HG02840 (cell line): ENCODE measurements at regions not wholly inside any gene's neighbourhood (a gene's known extent, or its start where the extent isn't known, plus 50 kb on each side); places are given as distances from the start of the nearest gene placed in this dataset.
"Not testable (repeated sequence)": the region's sequence is repeated elsewhere in the genome, so short reads cannot be mapped to it uniquely, and the experiment has no call there.

ENCODE experiments used
- ATAC-seq: cut with Tn5 transposase; IDR thresholded peaks from one replicate; pipeline ENCODE4 v1.9.1; 2021; ENCODE audit warnings: mild to moderate bottlenecking, moderate library complexity, moderate number of reproducible peaks; ENCODE audit not compliant: unreplicated experiment, low FRiP score

DNA sequence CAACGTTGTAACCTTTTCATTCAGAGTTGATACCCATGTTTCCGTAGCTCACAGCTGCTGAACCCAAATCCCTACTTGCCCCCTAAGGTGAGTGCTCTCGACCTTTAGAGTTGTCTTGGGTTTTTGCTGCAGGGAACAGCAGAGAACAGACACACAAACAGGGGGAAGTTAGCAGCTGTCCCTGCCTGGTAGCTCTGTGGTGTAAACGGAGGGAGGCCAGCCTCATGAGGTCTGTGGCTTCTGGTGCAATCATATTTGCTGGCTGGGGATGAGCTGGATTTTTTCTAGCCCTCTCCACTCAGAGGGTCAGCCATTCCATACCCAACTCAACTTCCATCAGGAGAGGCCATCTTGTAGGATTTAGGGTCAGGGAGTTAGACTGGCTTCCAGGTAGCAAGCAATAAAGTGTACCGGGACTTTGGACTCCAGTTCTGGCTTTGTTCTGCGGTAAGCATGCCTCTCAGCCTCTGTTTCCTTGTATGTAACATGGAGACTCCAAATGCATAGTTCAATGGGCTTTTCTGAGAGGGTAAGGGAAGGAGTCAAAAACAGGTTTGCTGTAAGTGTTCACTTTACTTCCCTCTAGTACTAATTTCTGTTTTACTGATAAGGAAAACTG lies 218.9 kb downstream of the MID1IP1 start:
- no peak for ATAC-seq

DNA sequence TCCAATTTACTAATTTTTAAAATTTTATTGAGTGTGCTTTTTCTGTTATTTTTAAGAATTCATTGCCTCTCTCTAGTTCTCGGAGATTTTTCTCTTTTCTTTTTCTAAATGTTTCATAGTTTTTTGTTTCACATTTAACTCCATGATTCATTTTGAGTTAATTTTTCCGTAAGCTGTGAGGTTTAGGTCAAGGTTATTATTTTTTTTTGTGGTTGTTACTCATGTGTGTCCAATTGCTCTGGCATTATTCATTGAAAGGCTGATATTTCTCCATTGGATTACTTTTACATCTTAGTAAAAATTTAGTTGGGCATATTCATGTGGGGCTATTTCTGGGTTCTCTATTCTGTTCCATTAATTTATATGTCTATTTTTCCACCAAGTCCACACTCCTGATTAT lies 220.8 kb downstream of the MID1IP1 start:
- ATAC-seq, result no peak

DNA sequence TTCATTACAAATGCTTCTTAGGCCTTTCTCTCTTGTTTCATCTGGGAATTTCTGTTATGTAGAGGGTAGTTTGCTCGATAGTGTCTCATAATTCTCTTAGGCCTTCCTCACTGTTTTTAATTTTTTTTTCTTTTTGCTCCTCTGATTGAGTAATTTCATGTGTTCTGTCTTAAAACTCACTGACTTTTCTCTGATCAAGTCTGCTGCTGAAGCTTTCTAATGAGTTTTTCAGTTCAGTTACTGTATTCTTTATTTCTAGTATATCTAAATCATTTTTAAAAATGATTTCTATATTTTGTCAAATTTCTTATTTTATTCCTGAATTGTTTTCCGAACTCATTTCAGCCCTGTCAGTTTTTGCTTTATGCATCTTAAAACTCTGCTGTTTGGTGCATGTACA lies 228.0 kb downstream of the MID1IP1 start:
- no peak for ATAC-seq

DNA sequence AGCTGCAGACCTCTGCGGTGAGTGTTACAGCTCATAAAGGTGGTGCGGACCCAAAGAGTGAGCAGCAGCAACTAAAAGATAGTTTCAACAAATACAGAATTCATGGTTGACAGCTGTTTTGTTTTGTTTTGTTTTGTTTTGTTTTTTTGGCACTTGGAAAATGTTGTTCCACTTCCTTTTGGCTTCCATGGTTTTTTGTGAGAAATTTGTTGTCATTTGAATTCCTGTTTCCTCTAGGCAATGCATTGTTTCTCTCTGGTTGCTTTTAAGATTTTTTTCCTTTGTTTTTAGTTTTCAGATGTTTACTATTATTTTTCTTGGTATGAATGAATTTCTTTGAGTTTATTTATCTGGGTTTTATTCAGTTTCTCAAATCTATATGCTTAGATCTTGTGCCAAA lies 229.4 kb downstream of the MID1IP1 start:
- ATAC-seq, result no peak

DNA sequence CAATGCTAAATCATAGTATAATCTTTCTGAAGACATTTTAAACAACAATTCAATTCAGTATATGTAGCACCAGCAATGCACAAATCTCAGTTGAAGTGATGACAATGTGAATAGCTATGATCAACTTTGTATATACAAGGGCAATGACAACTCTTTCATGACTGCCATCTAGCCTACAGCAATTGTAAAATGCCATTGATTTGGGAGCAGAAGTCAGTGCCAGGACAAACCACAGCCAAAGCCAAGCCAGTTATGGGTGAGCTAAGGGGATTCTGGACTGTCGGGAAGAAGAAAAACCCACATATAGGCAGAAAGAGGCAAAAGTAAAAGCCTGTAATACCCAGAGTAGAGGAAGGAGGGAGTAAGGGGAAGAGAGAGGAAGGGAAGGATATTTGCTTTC lies 238.6 kb downstream of the MID1IP1 start:
- ATAC-seq, result no peak

DNA sequence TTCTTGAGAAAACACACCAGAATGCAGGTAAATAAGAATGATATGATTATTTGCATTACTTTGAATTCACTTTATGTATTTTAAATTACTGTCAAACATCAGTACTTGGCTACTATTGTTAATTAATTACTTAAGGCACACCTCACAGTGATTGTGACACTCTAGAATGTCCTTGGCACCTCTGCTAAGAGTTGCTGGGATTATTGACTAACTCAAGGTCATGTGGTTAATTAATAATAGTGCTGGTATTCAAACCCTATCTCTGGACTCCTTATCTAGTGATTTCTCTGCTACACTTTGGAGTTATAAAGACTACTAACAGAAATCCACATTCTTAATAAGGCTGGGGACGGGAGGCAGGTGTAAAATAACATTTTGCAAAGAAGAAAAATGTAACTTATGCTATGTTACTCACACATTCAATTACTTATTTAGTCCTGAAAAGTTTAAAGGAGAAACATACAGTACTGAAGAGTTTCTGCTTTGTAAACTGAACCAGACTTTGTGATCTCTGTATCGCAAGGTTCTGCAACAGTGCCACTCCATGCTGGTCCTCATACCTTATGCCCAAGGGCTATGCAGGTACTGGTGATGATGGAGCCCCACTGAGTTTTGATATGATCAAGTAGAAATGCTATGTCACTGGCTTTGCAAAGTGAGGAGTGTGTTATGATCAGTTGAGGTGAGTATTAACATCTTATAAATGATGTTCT lies 242.7 kb downstream of the MID1IP1 start:
- ATAC-seq, result no peak

DNA sequence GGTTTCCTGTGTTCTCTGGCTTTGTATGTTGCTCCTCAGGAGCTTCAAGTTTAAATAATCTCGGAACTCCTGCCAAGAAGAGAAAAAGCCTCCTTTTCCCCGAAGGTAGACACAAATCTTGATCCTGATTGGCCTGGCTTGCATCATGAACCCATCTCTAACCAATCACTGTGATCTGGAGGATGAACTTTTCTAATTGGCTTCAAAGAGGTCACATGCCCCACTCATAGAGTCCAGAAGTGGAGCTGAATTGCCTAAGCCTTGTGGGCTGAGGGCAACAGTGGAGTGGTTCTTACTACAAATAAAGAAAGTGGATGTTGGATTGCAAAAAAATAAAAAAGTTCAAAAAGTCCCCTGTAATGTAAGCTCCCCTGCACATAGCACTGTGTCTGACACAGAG lies 245.9 kb downstream of the MID1IP1 start:
- no peak for ATAC-seq

DNA sequence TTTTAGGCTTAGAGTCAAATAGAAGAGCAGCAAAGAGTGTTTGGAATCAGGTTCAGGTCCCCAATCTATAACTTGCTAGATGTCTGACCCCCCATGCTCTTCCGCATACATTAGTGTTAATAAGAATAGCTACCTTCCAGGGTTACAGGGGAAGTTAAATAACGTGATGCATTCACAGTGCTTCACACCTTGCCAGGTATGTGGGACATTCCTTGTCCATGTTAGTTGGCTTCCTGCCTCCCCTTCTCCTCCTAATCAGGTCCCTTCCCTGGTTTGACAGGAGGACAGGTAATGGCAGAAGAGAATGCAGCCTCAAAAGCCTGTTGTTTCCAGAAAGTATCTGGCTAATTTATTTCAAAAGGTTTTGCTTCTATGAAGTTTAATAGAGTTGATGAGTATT lies 248.7 kb downstream of the MID1IP1 start:
- no peak for ATAC-seq

DNA sequence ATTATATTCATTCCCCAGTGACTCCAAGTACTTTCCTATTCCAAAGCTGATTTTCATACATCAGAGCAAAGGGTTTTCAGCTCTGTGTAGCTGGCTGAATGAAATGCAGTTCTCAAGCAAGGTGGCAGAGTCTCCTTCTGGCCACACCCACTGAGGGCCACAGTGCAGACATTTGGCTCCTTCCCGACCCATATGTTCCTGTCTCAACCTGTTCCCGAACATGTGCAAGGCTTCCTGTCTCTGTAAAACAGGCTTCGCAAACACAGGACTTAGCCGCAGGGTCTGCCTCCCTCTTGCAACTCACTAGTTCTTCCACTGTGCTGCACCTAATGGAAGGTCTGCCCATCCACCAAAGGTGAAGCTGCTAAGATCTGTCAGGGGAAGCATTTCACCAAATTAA lies 249.2 kb downstream of the MID1IP1 start:
- no peak for ATAC-seq

DNA sequence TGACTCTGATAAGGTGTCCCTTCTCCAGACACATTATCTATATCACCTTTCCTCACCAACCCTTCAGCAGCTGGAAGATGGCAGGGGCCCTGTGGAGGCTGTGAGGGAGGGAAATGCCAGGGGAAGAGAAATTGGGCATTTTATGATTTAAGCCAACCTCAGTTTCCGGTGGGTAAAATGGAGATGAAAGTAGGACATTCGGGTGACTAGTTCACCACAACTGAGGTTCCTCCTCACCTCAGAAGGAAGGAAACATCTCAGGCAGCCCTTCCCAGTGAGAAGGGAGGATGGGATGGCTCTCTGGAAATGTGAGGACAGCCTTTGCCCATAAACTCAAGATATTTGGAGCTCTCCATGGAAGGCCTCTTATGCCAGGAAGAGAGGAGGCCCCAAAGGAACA lies 251.5 kb downstream of the MID1IP1 start:
- no peak for ATAC-seq

DNA sequence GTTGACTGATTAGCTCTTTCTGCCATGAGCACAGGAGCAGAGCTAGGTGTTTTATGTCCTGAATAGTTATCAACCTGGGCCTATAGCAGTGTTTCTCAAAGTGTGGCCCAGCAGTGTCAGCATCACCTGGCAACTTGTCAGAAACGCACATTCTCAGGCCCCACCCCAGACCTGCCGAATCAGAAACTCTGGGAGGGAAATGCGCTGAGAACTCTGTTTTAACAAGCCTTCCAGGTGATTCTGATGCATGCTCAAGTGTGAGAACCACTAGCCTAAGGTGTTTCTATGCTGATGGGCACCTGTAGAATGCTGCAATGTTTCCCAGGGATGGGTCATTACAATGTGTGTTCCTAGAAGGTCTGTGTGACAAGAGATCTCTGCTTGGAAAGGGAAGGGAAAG lies 257.5 kb downstream of the MID1IP1 start:
- ATAC-seq, result no peak

DNA sequence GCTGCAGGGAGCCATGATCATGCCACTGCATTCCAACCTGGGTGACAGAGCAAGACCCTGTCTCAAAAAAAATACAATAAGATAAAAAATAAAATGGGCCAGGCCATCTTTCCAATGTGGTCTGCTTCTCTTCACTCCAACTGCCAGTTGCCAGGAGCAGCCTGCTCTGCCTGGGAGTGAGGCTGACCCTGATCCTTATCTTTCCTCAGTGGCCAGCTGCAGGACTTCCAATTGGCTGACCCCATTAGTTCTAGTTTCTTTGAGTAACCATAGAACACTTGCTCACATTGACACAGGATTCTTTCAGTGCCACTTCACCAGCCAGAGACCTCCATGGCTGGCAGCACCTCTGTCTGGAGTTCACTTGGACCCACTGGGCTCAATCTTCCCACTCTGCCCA lies 258.6 kb downstream of the MID1IP1 start:
- no peak for ATAC-seq

DNA sequence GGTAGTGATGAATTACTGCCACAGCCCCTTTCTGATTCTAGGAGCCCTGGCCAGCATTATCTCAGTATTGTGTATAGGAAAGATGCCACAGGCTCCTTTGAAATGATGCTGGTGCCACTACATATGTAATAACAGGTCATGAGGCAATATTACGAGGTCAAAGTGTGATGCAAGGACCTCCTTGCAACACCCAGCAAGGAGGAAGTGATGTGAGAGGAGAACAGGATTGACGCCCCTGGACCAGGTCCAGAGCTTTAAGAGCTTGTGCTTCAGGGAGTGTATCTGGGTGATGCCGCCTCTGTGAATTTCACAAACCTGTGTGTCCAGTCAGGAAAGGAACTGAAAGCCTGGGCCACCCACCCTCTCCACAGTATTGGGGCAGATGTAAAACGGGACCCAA lies 261.8 kb downstream of the MID1IP1 start:
- ATAC-seq, result no peak

DNA sequence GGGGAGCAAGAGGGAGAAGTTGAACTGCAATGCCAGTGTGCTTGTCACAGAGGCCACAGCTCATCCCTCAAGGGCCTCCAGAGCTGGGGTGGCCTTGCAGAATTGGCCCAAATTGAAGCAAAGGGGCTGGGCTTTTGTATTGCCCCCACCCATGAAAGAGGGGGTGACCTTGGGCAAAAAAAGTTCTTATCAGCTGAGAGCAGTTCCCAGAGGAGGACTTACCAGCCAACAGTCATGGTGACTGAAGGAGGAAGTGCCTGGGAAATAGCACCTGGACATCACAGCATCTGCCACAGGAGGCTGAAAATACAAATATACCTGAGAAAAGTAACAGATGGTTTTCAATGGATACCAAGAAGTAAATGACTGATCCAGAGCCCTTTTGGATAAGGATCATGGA lies 262.4 kb downstream of the MID1IP1 start:
- no peak for ATAC-seq

DNA sequence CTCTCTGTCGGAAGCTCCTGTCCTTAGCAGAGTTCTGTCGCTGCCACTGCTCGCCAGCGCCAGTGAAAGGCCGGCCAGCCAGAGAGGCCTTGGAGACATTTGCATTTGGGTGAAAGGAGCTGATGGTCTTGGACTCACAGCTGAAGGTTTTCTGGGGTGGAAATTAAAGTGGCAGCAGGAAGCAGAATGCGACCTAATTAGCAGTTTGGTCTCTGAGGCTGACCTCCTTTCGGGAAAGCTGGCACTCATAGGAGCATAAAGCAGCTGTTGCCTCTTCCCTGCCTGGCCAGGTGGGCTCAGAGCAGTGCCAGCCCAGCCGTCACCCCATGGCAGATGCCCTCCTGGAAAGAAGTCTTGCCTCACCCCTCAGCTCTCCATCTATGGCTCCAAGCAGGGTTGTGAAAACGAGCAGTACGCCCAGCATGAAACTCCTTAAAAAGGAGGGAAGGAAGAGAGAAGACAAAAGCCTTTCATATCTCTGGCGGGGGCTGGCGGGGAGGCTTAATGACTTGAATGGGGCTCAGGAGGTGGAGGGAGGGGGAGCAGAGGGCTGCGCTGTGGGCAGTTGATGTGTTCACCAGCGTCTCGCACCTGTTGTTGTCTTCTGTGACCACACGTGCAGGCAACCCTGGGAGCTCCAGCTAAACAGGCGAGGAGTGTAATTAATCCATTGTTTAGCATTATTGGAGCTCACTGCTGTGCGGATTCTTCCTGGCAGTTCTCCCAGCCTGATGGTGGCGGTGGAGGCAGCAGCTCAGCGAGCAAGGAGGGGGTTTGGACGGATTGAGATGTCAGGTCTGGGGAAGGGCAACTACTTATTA lies 264.0 kb downstream of the MID1IP1 start:
- no peak for ATAC-seq

DNA sequence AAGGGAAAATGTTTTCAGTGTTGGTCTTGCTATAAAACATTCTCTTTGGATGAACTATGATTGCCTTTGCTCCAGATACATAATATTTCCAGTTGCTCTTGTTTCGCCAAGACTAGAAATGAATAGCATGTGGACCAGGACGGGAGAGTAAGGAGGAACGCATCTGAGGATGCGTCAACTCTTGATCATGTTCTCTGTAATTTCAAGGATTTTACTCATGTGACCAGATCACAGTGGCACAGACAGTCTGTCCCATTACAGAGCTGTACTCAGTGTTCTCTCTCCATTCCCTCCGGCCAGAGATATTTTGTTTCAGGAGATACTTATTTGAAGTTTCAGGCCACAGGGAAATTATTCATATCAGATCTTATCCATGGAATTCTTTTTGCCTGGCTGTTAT lies 266.6 kb downstream of the MID1IP1 start:
- ATAC-seq, result no peak

DNA sequence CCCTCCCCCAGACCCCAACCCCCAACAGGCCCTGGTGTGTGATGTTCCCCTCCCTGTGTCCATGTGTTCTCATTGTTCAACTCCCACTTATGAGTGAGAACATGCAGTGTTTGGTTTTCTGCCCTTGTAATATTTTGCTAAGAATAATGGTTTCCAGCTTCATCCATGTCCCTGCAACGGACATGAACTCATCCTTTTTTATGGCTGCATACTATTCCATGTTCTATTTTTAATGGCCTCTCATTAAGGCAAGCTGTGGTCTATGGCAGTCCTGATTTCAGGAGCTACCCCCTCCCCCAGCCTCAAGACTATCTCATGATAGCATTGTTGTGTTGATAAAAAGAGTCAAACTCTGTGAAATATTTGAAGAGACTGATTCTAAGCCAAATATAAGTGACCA lies 267.4 kb downstream of the MID1IP1 start:
- not testable (repeated sequence) for ATAC-seq

DNA sequence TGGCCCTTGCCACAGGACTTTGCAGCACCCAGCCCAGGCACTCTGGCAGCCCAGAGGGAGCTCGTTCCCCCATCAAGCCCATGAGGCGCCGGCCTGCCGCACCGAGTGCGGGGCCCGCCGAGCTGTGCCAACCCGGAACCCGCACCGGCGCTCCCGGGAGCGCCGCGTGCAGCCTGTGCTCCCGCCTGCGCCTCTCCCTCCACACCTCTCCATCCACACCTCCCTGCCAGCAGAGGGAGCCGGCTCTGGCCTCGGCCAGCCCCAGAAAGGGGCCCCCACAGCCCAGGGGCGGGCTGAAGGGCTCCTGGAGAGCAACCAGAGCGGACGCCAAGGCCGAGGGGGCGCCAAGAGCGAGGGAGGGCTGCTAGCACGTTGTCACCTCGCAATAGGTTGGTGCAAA lies 268.8 kb downstream of the MID1IP1 start:
- ATAC-seq, result no peak

DNA sequence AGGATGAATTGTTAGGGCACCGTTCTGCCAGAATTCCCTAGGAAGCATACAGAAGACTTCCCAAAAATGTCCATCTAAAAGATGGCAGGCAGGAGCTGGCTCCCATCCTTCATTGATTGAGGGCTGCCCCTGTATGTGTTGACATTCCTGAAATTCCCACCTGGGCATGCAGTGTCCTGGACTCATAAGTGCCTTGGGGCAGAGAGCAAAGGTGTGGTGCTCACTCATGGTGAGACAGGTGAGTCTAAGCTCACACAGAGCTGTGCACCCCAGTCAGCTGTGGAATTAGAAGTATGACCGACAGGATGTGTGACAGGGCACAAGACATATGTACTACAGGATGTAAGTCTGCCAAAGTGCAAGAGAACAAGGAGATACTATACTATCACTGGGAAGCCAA lies 271.9 kb downstream of the MID1IP1 start:
- no peak for ATAC-seq

DNA sequence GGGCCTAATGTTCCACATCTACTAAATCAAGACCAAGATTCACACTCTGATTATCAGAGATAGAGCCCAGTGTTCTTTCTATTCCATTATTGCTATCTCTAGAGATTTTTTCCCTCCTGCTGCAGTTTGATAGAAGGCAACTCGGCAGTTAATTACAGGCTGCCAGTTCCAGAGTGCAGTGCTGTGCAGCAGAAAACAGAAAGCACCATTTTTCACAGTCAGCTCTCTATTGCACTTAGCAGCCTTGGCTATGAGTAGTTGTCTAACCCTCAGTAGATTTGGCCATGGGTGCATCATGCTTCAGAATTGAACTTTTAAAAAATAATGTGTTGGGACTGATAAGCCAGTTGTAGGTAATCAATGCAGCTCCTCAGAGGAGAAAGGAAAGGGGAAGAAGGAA lies 295.3 kb downstream of the MID1IP1 start:
- ATAC-seq, result no peak

DNA sequence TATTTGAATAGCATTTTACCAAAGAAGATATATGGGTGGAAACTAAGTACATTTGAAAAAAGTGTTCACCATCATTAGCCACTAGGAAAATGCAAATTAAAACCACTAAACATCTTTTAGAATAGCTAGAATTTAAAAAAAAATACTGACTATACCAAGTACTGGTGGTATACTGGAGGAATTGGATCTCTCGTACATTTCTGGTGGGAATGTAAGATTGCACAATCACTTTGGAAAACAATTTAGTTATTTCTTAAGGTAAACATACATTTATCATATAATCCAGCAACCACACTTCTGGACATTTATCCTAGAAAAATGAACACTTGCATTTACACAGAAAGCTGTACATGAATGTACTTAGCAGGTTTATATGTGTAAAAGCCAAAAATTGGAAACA lies 303.5 kb downstream of the MID1IP1 start:
- ATAC-seq, result no peak

DNA sequence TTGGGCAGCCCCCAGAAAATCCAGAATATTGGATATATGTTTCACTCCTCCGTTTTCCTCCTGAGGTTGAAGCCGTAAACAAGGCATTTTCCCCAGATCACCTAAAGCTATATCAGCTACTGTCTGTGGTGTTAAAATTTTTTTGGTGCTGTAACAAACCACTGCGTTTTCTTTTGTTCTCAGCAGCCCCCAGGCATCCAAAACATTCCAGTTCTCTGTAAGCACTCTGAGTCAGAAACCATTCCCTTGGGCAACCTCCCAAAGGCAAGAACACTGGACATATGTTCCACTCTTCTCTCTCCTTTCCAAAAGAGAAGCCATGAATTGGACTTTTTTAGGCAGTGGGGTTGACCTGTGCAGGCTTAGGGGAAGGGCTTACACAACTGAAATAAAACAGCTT lies 310.9 kb downstream of the MID1IP1 start:
- no peak for ATAC-seq
